SKM-1 (cell line): ENCODE measurements at regions not wholly inside any gene's neighbourhood (a gene's known extent, or its start where the extent isn't known, plus 50 kb on each side); places are given as distances from the start of the nearest gene placed in this dataset.
A peak's percentile ranks its signal among the peaks of the same experiment; 100 is the strongest.

Experiments used
- DNase-seq: peaks from one replicate; lab custom pipeline; 2025; ENCODE audit not compliant: unreplicated experiment; lab: John Stamatoyannopoulos, UW

- no peak for DNase-seq
These were observed 58.1 kb upstream of the UBL3 start for GRCh38 chr13:29908416-29909080.

GRCh38 chr13:29907670-29908069, 57.3 kb upstream of the UBL3 start:
- no peak for DNase-seq

GRCh38 chr13:29906432-29907011, 56.1 kb upstream of the UBL3 start:
- no peak for DNase-seq

GRCh38 chr13:29905845-29906244, 55.4 kb upstream of the UBL3 start:
- DNase-seq: peak; percentile 88

GRCh38 chr13:29903996-29904395, 53.6 kb upstream of the UBL3 start:
- no peak for DNase-seq

- no peak for DNase-seq
These were observed 53.1 kb upstream of the UBL3 start for GRCh38 chr13:29903543-29903942.

GRCh38 chr13:29902632-29903305, 52.4 kb upstream of the UBL3 start:
- no peak for DNase-seq

- no peak for DNase-seq
These were observed 51.6 kb upstream of the UBL3 start for GRCh38 chr13:29901710-29902631.
